ENCODE measurements at regions not wholly inside any gene's neighbourhood (a gene's known extent, or its start where the extent isn't known, plus 50 kb on each side); places are given as distances from the start of the nearest gene placed in this dataset.

DNA sequence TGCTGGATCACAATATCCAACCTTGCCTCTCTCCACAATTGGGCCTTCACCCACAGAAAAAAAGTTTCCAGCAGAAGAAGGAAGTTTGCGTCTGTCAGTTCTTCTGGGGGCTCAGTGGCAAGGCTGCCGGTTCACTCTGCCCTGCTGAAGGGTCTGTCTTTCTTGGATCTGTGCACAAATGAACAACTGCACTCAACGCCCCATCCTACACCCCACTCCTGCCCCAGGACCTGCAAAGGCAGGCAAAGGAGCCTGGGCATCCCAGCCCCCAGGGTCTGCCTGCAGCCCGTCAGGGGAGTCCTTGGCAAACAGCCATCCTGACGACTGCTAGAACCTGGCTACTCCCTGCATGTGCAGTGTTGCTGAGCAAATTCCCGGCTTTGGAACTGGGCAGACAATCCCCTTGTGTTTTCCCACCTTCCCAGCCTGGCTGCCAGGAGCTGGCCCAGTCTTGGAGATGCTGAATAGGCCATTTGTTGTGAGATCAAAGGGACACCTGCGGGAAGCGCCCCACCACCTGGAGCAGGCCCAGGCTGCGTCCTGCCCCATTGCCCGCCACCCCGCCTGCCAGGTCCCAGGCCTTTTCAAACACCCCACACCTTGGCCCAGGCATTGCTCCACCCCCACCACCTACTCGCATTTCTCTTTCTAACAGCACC lies 311.9 kb downstream of the BCL11B start:
- no peak for DNase-seq

DNA sequence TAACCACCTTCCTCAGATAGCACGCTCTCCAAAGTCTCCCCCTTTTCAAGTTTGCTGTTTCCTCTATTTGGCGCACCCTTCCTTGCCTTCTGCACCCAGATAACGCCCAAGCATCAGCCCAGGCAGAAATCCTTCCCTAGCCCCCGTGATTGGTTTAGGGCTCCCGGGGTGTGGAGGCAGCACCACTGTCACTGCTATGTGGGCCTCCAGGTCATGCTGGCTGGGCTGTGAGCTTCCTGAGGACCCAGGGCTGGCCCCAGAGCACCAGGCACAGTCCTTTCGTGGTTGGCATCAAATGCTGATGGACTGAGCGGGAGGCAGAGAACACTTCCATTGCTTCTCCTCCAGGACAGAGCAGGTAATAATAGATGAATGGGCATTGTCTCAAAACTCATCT lies 311.4 kb downstream of the BCL11B start:
- no peak for DNase-seq

DNA sequence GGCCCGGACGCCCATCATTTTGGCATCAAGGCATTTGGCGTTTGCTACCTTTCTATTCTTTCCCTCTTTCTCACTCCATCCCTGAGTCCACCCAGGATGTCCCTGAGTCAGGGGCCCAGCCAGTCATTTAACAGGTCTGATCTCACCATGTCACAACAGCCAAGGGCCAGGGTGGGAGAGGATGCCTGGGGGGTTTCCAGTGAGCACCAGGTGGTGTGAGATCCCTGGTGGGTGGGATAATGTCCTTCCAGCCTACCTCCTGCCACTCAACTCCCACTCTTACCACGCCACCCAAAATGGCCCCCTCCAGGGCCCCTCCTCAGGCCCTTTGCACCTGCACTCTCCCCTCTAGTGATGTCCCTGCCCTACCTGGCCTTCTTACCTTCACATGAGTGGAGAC lies 310.8 kb downstream of the BCL11B start:
- no peak for DNase-seq

DNA sequence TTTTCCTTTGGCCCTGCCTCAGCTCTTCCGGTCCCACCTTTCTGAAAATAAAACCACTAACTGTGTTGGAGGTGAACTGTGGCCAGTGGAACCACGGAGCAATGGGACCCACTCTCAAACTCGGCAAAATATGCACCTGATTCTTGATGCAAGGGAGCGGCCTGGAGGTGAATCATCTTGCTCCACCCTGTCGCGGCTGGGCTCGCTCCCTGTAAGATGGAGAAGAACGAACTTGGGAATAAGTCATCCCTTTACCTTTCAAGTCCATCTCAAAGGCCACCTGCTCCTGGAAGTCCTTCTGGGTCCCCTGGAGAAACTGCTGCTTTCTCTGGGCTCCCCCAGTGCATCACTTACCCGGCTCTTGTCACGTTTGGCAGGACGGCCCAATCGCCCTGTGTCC lies 309.9 kb downstream of the BCL11B start:
- DNase-seq: no peak

DNA sequence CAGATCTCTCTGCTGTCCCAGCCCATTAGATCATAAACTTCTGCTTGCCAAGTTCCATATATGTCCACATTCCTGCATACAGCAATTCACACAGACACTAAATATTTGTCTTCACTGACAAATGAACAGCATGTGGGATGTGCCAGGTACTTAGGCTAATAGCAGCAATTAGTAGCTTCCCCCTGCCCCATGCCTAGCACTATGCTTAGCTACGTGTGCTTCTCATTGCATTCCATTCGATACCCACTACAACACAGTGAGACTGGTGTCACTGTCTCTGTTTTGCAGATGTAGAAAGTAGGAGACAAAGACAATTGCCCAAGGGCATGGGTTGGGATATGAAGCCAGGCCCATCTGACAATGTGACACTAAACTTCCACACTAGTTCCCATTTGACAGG lies 308.4 kb downstream of the BCL11B start:
- no peak for DNase-seq

DNA sequence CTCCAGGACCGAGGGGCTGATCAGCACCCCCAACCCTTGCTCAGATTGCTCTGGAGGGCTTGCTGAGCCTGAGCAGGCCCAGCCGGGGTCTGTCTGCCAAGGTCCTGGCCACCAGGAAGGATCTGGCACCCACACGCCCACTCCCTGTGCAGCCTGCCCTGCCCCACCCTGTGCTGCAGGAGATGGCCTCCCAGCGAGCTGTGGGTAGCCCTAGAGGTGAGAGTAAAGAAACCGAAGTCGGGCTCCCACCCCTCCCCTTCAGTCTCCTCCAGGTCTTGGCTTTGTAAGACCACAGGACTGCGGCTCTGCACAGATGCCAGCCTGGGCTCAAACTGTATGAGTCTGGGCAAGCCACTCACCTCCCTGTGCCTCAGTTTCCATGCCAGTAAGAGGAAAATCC lies 307.8 kb downstream of the BCL11B start:
- DNase-seq: no peak

DNA sequence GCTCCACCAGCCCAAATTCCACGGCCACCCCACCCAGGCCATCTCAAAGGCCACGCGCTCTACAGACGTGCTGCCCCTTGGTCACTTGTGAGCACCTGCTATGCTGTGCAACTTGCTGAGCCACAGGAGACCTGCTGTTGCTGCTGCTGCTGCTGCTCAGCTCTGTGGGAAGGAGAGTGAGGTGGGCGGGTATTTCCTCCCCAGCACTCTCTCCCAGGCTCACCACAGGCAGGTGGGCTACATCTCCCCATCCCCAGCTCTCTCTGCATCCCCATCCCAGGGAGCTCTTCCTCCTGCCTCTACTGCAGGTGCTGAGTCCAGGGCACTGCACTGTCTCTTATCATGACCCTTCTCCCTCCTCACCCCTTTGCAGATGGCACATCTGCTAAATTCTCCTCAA lies 306.9 kb downstream of the BCL11B start:
- no peak for DNase-seq

DNA sequence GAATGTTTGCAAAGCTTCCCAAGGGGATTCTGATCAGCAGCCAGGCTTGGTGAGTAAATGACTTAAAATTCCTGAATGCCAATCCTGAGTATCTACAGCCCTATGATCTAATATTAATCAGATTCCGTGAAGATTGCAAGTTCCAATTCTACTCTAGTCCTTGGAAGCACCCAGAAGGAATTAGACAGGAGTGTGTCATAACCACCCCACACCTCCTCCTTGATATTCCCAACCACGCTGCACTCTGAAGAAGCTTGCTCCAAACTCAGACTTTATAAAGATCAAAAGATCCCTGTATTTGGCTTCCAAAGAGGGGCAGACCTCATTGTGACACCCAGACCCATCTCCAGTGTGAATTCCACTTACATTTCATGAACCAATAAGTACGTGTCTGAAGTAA lies 306.0 kb downstream of the BCL11B start:
- no peak for DNase-seq

DNA sequence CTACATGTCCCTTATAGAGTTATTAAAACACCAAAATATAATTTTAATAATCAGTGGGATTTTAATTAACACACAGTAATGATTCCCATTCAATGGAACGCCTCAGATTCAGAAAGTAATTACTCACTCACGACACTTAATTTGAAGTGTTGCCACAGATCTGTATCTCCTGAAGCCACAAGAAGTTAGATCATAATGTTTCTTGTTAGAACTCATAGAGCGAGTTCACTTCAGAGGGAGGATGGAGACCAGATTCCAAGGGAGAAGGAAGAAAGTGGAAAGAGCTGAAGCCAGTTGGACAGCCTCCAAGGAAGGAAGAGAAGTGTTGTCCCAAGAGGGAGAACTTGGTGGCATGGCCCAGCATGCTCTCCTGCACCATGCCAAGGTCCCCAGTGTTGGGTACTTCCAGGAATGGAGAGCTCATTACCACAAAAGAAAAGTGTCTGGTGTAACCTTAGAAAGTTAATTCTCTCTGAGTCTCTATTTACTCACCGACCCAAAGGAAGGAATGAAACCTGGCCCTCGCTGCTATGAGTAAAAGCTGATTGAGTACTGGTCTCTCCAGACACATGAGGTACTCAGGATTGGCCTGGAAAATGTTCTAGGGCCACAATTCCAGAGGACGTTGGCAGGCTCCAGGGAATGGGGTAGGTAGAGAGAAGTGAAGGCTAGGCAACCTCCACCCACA lies 305.4 kb downstream of the BCL11B start:
- no peak for DNase-seq

DNA sequence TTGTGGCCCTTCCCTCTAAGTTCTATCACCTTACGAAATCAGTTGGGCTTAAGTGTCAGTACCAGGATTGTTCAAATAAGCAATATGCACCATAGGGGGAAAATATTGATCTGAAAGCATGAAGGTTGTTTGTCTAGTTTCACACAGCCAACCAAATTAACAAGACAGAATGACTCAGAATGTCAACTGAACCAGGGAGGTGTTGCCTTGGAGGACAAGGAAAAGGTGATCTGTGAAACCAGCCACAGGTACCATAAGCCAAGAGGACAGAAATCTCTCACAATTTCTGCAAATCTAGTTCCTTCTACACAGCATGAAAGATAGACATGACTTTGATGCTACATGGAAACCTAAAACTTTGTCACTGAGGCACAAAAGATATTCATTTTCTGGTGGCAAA lies 297.9 kb downstream of the BCL11B start:
- DNase-seq: no peak

DNA sequence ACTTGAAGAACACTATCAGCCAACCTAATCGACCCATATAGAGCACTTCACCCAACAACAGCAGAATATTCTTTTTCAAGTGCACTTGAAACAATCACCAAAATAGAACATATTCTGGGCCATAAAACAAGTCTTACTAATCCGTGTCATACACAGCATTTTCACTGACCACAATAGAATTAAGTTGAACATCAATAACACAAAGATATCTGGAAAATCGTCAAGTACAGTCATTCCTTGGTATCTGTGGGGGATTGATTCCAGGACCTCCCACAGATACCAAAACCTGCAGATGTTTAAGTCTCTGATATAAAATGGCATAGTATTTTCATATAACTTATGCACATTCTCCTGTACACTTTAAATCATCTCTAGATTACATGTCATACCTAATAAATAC lies 295.7 kb downstream of the BCL11B start:
- DNase-seq: no peak

DNA sequence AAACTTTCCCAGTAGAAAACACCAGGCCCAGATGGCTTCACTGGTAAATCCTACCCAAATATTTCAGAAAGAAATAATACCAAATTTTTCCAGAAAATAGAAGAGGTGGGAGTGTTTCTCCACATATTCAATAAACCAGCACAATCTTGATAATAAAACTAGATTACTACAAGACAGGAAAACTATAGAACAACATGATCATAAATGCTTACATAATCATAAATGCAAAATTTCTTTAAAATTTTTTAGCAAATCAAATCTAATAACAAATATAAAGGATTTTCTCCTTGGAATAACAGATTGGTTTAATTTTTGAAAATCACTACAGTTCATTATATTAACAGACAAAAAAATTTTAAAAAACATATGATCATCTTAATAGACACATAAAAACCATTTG lies 294.5 kb downstream of the BCL11B start:
- DNase-seq: no peak

DNA sequence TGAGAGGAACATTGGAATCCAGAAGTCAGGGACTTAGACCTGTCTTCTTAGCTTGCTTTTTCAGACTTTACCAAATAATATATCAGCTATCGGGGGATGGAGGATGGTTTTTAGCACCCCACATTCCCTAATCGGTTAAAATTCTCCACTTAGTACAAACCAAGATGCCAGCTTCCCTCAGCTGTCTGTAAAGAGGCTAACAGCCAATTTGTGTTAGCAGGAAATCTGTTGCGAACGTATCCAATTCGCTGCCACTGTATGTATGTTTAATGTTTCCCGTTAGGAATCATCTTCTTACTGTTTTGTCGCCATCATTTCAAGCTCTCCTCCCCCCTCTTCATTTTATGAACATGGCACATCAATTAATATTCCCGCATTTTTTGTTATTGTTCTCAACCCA lies 289.0 kb downstream of the BCL11B start:
- no peak for DNase-seq

DNA sequence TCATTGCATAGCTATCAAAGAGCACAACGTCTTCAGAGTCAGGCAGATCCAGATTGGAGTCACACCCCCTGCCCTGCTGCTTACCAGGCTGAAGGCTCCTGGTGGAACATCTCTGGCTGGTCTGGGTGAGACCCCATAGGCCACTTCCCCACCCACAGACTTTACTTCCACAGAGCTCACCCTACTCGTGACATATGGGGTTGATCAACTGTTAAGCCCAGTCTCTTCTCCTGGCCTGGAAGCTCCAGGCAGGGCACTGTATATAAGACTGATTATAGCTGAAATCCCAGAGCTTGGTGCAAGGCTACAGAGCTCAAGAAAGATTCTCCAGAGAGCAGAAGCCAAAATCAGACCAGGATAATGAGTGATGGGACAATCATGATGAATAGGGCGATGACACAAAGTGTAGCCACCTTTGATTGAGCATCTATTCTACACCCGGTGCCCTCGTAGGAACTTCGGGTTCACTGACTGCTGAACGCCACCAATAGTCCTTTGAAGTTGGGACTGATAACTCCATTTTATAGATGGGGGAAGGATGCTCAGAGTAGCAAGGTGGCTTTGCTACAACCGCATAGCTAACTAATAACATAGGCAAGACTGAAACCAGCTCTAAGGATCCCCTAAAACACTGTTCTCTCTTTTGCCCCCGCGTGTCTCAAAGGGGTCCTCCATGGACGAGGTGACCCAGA lies 287.8 kb downstream of the BCL11B start:
- DNase-seq: no peak

DNA sequence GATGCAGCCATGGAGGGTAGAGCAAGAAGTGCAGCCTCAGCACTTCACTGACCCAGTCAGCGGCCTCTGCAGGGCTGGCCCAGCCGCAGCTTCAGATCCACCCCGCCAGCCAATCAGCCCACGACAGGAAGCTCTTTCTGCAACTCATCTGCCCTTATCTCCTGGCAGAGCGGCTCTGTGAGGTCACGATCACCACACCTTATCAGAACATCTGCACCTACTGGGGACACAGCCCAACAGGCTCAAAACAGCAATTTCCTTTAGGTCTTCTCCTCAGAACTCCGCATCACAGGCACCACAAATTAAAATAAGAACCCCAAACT lies 287.3 kb downstream of the BCL11B start:
- DNase-seq: no peak

DNA sequence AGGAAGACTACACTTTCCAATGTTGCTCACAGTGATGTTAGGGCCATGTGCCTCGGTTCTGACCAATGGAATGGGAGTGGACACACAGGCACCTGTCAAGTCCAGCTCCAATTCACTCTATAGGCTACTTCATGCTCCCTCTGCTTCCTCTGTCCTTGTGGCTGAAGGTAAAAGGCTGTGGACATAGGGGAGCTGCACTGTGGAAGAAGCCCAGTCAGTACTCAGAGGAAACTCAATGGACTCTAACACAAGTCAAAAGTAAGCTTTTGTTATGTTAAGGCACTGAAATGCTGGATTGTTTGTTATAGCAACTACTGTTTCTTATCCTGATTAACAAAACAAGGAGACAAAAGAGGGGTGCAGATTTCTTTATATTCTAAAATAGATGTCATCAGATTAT lies 278.2 kb downstream of the BCL11B start:
- DNase-seq: no peak

DNA sequence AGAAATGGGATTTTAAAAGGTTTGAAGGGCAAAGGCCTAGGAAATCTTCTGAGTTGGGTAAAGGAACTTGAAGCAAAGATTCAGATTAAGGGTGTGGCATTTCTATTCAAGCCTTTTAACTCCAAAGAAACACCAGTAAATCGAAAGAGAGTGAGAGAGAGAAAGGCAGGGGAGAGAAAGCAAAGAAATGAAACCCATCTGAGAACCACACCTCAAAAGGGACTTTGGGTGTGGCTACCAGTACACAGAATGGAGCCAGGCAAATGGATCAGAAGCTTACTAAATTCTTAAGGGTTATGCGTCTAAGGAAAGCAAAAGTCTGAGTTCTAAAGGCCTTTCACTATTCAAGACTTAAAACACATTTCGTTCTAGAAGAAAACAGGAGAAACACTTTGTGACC lies 277.4 kb downstream of the BCL11B start:
- no peak for DNase-seq

DNA sequence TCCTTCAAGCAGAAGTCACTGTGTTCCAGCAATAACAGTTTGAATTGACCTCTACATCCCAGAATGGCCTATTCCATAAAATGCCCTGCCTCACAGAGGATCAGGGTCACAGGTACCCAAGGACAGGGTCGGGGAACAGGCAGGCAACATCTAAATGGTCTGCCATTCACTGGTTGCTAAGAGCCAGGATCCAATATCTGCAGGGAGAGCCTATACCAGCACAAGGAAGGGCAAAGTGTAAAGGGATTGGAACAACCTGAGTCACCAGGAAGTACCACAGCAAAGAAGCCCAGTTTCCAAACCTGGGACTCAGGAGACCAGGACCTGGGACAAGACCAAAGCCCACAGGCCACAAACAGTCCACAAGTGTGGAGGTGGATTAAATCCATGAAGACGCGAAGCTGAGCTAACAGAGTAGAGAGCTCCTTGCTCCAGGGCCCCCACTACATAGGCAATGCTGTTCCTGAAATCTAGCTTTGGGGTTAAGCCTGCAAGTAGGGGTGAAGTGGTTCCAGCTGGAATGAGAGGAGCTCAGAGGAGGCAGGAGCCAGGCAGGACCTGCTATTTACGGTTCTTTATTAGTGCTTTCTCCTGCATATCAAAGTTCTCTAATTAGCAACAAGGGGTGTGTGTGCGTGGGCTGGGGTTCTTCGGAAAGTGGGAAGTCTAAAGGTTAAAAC lies 274.3 kb downstream of the BCL11B start:
- DNase-seq: no peak

DNA sequence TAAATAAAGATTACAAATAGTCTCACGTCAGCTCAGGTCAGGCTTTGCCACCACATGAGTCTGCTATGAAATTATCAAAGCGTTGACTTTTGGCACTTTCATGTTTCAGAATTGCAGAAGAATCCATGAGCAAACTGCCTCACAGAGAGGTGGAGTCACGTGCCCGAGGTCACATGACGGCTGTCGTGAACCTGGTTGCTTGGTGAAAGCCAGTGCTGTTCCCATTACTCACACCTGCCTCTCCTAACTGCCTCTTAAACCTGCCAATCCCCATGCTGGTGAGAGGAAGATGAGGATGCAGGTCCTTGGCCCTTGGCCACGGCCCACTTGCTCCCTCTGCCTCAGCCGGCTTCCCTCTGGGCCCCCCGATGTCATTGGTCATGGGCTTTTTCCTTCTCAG lies 272.7 kb downstream of the BCL11B start:
- no peak for DNase-seq

DNA sequence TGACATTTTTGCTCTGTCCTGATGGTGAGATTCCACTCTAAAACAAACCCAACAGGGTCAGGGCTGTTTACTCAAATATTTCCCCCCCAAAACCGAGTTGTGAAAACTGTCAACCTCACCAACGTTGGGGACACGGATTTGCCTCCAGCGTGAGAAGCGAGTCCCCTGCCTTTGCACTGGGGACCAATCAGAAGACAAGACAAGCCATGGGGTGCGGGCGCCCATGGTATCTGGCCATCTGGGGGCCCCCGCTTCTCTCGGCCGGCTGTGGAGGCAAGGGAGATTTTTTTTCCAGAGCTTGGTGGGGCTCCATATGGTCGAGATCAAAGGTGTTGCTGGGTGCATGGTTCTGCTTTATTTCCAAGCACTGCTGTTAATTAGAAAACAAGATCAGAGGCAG lies 272.1 kb downstream of the BCL11B start:
- DNase-seq: no peak

DNA sequence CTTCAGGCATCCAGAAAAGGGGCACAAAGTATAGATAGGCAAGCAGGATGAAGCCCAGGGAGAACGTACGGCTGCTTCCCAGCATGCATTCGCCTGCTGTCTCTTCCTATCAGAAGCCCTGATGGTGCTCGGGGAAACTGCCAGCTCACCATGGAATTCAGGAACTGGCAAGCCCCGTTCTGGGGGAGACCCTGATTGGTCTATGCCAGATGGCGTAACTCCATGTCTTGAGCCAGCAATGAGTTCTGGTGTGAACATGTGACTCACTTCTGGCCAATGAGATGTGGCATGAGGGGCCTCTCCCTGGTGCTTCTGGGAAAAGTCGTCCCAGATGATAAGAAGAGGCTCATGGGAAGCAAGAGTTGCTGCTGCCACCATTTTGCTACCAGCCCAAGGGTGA lies 270.8 kb downstream of the BCL11B start:
- no peak for DNase-seq

DNA sequence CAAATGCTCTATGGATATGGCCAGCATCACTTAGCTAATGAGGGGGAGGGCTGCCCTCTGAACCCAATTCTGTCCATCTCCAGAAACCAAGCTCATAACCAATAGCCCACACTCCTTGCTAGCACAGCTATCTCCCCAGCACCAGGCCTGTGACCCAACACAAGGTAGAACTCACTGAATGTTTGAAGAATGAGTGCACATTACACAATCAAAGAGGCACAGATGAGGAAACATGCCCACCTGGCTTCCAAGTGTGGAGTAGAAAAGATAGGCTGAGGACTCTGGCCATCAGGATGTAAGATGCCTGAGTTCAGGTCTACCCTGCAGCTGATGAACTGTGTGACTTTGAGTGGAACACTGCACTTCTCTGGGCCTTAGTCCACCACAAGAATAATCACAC lies 268.4 kb downstream of the BCL11B start:
- no peak for DNase-seq

DNA sequence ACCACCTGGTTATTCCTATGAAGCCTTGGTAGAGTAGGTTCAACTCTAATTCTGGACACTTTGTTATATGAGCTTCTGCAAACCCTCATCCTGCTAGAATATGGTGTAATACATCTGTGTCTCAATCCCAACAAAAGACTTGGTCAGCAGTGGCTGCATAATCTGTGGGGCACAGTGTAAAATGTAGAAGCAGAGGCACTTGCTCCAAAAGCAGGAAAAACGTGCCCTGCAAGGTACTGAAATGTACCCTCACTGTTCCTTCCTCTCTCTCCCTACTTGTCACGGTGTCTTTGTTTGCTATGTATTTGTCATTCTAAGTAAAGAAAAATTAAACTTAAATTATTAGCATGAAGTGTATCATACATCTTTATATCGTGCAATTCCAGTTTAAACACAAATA lies 267.9 kb downstream of the BCL11B start:
- no peak for DNase-seq

DNA sequence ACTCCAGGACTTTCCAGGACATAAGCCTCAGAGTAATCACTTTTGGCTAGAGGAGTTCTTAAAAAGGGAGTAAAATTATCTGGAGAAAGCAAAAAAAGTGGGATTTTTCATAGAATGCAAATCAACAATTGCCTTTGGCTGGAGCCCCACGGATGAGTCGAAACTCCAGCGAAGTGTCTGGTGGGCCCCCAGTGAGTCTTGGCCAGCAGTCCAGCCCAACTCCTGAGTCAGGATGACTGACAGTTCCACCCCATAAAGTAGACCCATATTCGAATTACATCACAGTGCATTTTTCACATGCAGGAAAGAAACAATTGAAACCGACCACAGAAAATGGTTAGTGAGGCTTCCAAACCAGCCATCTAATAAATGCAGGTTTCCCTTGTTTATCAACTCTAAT lies 265.7 kb downstream of the BCL11B start:
- DNase-seq: no peak

All from NCI-H446 treated with DMSO at 0.1 percent for 48 hours (cell line).